Sigmoid colon (tissue), 4 donors: ENCODE measurements at regions not wholly inside any gene's neighbourhood (a gene's known extent, or its start where the extent isn't known, plus 50 kb on each side); places are given as distances from the start of the nearest gene placed in this dataset.

ENCODE experiments used
- CTCF ChIP-seq, 4 experiments: fragments of 450-650 bp in 3 of 4; fragments of 200-600 bp in 1 of 4; IDR thresholded peaks; one replicate each; pipeline ENCODE4 v1.5.1; 2016 to 2019; ENCODE audit warnings: antibody characterized with exemption in 4 of 4, mild to moderate bottlenecking in 3 of 4, moderate library complexity in 2 of 4
- POLR2A ChIP-seq, 2 donors: fragments of 450-650 bp; IDR thresholded peaks; one replicate each; pipeline ENCODE4 v1.6.1; 2016; ENCODE audit warnings: antibody characterized with exemption in 2 of 2, mild to moderate bottlenecking in 2 of 2, moderate library complexity in 2 of 2
- POLR2AphosphoS5 ChIP-seq, 4 donors: sonication (generic); formaldehyde crosslinking; IDR thresholded peaks; one replicate each; pipeline ENCODE4 v1.6.1; 2017; ENCODE audit warnings: antibody characterized with exemption in 4 of 4

- no peak for TF ChIP-seq POLR2A (IDR thresholded peaks at IDR 0.05)
- no peak for TF ChIP-seq CTCF (IDR thresholded peaks at IDR 0.05)
- TF ChIP-seq POLR2AphosphoS5 (IDR thresholded peaks at IDR 0.05), result no peak
Observed at GRCh38 chr3:182315313-182315712, 478.0 kb upstream of the ATP11B start.
